Skin epidermis (tissue), 12 donors: ENCODE measurements at regions not wholly inside any gene's neighbourhood (a gene's known extent, or its start where the extent isn't known, plus 50 kb on each side); places are given as distances from the start of the nearest gene placed in this dataset.

Experiments
- H3K27ac ChIP-seq, 21 experiments: fragments of 200-600 bp; sonication (generic) in 11 of 21; one replicate each; pipeline ENCODE4 v1.5.0; 2020; ENCODE audit warnings: mild to moderate bottlenecking in 3 of 21, inconsistent platforms in 2 of 21, moderate library complexity in 2 of 21
- H3K4me3 ChIP-seq, 7 experiments: fragments of 200-600 bp; sonication (generic) in 2 of 7; one replicate each; pipeline ENCODE4 v1.5.0; 2020; ENCODE audit warnings: inconsistent platforms in 2 of 7, mild to moderate bottlenecking in 2 of 7, moderate library complexity in 1 of 7

DNA sequence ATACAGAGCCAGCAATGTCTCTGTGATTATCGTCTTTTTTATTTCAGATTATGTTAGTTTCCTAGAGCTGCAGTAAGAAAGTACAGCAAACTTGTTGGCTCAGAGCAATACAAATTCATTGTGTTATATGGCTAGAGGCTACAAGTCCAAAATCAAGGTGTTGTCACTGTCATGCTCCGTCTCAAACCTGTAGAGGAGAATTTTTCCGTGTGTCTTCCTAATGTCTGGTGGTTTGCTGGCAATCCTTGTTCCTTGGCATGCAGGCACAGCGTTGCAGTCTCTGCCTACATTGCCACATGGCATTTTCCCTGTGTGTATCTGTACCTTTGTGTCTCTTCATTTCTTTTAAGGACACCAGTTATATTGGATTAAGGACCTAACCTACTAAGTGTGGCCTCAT lies 244.4 kb downstream of the LRRIQ3 start:
- H3K27ac ChIP-seq, result no peak overlapping the region
- no peak overlapping the region for H3K4me3 ChIP-seq

- no peak overlapping the region for H3K27ac ChIP-seq
- no peak overlapping the region for H3K4me3 ChIP-seq
Measured at GRCh38 chr1:73953186-73953585, 244.8 kb downstream of the LRRIQ3 start.

DNA sequence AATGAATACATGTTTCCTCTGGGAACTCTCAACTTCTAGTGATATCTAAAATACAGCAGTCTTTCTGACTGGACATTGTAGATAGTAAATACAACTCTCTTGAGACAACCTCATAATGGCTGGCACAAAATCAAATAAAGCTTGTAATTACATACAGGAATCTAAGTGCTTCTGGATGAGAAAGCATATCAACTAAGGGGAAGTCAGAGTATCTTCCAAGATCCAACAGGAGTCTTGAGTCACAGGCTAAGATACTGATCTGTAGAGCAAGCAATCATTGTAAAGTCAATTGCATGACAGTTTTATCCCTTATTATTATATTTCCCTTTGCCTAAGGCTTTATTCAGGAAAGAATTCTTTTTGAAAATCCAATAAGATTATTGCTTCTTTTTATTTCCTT lies 249.9 kb downstream of the LRRIQ3 start:
- no peak overlapping the region for H3K4me3 ChIP-seq
- H3K27ac ChIP-seq, result no peak overlapping the region

DNA sequence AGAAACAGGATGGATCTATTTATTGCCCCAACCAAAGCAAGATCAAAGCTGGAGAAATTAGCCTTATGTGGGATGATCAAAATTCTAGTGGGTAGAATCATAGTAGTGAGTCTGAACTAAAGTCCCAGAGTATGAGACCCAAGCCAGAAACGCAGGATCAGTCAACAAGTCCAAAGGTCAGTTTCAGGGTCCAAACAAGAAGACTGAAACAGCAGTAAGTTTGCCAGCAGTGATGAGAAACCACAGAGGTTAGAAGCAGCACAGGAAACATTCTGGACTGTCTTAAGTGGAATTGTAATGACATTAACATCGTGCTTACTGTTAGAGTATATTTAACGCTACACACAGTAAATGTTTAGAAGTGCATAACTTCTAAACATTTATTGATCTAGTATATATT lies 251.0 kb downstream of the LRRIQ3 start:
- H3K27ac ChIP-seq, result no peak overlapping the region

GRCh38 chr1:73943270-73943669 lies 254.7 kb downstream of the LRRIQ3 start:
- Histone ChIP-seq H3K4me3 (no peak overlapping the region), H3K27ac (no peak overlapping the region)

More for the DNA sequence above, 251.0 kb downstream of the LRRIQ3 start:
- no peak overlapping the region for H3K4me3 ChIP-seq

GRCh38 chr1:73930293-73930692 lies 267.7 kb downstream of the LRRIQ3 start:
- no peak overlapping the region for H3K27ac ChIP-seq
- H3K4me3 ChIP-seq, result no peak overlapping the region

DNA sequence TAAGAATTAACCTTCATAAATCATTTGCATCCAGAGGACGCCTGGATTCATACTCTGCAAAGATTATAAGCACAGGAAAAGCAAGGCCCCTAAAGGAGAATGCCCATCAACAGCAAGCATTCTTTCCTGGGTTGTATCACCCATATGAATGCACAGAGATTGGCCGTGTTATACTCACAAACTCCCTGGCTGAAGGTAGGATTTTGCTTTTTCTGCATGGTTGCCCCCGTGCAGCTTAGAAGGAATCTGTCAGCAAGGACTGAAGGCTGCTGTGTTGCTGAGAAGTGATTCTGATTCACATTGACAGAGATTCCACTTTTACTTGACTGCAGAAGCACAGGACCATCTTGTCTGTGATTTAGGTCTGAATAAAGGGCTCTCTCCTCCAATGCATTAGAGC lies 283.0 kb downstream of the LRRIQ3 start:
- no peak overlapping the region for H3K4me3 ChIP-seq
- no peak overlapping the region for H3K27ac ChIP-seq

DNA sequence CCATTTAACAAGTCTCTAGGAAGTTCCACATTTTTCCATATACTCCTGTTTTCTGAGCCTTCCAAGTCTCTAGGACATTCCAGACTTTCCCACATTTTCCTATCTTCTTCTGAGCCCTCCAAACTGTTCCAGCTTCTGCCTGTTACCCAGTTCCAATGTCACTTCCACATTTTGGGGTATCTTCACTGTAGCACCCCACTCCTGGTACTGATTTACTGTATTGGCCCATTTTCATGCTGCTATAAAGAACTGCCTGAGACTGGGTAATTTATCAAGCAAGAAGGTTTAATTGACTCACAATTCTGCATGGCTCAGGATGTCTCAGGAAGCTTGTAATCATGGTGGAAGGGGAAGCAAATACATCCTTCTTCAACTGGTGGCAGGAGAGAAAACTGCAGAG lies 285.0 kb downstream of the LRRIQ3 start:
- H3K4me3 ChIP-seq, result no peak overlapping the region

DNA sequence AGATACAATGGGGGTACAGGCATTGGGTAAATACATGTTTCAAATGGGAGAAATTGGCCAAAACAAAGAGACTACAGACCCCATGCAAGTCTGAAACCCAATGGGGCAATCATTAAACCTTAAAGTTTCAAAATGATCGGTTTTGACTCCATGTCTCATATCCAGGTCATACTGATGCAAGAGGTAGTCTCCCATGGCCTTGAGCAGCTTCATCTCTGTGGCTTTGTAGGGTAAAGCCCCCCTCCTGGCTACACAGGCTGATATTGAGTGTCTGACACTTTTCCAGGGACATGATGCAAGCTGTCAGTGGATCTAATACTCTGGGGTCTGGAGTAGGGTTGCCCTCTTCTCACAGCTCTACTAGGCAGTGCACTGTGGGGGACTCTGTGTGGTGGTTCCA lies 286.1 kb downstream of the LRRIQ3 start:
- Histone ChIP-seq H3K4me3 (no peak overlapping the region), H3K27ac (no peak overlapping the region)

More for the DNA sequence above, 285.0 kb downstream of the LRRIQ3 start:
- H3K27ac ChIP-seq, result no peak overlapping the region

DNA sequence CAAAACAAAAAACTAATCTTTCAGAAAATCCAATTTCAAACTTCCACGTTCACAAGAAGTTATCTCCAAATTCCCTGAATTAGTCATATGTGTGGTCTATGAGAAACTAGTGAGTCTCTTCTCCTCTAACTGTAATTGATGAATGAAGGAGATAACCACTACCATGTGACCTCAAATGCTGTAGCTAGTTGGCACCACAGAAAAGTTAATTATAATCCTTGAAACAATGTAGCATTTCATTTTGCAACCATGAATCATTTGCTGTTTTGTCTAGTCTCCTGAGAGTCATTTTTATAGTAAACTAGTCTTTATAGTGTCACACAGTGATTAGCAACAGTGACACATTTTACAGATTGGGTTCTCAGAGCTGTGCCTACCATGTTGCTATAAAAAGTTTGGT lies 287.5 kb downstream of the LRRIQ3 start:
- Histone ChIP-seq H3K4me3 (no peak overlapping the region), H3K27ac (no peak overlapping the region)

GRCh38 chr1:73910062-73910461 lies 287.9 kb downstream of the LRRIQ3 start:
- Histone ChIP-seq H3K4me3 (no peak overlapping the region), H3K27ac (no peak overlapping the region)

DNA sequence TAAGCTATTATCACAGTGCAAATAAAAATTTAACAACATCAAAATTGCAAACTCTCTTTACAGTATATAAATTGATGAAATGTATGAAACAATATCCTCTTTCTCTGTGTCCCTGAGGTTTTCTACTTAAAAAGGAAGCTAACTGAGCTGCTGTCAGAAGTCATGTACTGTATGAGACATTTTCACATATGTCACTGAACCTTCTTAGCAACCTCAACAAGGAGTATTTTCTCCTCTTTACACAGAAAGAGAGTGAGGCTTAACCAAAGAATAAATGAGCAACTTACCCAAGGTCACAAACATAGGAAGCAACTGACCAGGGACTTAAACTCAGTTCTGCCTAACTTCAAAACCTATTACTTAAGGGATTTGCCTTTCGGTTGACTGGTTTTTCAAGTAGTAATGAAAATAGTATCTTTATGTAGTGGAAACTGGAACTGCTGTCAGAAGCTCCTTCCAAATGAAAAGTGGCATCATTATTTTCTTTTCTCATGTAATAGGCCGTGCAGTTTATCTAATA lies 288.9 kb downstream of the LRRIQ3 start:
- no peak overlapping the region for H3K4me3 ChIP-seq
- H3K27ac ChIP-seq, result no peak overlapping the region

GRCh38 chr1:73907051-73907450 lies 290.9 kb downstream of the LRRIQ3 start:
- no peak overlapping the region for H3K27ac ChIP-seq
- no peak overlapping the region for H3K4me3 ChIP-seq

- Histone ChIP-seq H3K4me3 (no peak overlapping the region), H3K27ac (no peak overlapping the region)
Measured at GRCh38 chr1:73903092-73903491, 294.9 kb downstream of the LRRIQ3 start.

- Histone ChIP-seq H3K4me3 (no peak overlapping the region), H3K27ac (no peak overlapping the region)
Measured at GRCh38 chr1:73901738-73902137, 296.2 kb downstream of the LRRIQ3 start.

- Histone ChIP-seq H3K27ac (no peak overlapping the region), H3K4me3 (no peak overlapping the region)
Measured at GRCh38 chr1:73899311-73899710, 298.7 kb downstream of the LRRIQ3 start.

- Histone ChIP-seq H3K4me3 (no peak overlapping the region), H3K27ac (no peak overlapping the region)
Measured at GRCh38 chr1:73898540-73898939, 299.4 kb downstream of the LRRIQ3 start.

DNA sequence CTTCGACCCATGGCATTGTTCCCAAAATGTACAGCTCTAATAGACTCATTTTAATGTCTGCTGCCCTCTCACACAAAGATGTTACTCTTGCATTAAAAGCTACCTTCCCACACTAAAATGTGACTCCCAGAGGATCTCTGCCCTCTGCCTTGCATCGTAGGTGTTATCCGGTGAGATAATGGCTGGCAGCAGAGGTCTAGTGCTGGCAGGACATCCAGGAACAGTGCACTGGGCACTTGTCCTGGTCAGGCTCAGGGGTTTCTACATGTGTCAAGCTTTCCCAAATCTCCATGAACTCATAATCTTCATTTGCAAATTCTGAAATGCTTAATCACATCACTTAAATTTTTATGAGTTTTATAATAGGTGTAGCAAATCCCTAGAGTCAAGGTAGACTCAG lies 310.6 kb downstream of the LRRIQ3 start:
- Histone ChIP-seq H3K4me3 (no peak overlapping the region), H3K27ac (no peak overlapping the region)

GRCh38 chr1:73886716-73887115 lies 311.3 kb downstream of the LRRIQ3 start:
- Histone ChIP-seq H3K27ac (no peak overlapping the region), H3K4me3 (no peak overlapping the region)

DNA sequence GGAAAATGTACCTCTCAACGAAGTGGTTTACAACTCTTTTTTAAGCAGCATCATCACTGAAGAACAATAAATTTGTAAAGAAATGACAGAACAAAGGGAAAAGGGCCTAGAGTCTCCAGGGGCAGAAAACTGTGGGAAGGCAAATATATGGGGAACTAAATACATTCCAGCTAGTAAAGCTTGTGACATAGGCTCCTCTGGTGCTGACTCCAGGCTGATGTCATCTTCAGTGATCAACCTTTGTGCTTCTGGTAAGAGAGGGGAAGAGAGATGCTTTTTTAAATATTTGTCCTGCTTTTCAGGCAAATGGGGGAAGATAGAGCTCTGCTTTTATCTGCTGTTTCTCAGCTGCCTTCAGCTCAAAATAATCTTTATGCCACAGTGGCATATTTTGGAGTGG lies 323.2 kb downstream of the LRRIQ3 start:
- Histone ChIP-seq H3K27ac (no peak overlapping the region), H3K4me3 (no peak overlapping the region)

DNA sequence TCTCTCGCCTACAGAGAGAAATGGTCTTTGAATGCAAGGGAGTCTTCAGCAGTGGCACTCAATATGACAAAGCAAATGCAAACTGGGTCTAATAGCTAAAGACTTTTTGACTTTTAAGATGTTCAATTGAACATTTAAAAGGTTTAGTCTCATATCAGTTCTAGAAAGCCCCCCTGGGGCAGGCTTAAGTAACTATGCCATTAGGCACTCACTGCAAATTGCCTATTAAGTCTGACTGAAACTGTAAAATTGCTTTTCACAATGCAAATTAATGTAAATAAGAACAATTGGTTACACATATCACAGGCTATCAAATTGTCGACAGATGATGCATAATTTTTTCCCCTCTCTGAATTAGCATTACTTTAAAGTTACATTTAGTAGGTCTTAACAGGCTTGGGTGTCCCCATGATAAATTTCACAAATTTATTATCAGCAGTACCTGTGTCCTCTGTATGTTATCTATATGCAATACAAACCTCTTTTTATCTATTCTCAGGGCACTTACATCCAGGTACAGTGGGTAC lies 329.1 kb downstream of the LRRIQ3 start:
- H3K27ac ChIP-seq, result no peak overlapping the region
- H3K4me3 ChIP-seq, result no peak overlapping the region

- H3K4me3 ChIP-seq, result no peak overlapping the region
- H3K27ac ChIP-seq, result no peak overlapping the region
Measured at GRCh38 chr1:73862355-73862754, 335.6 kb downstream of the LRRIQ3 start.
